ENCODE measurements at regions not wholly inside any gene's neighbourhood (a gene's known extent, or its start where the extent isn't known, plus 50 kb on each side); places are given as distances from the start of the nearest gene placed in this dataset.

GRCh38 chrX:128664211-128664610, 612.0 kb upstream of the ACTRT1 start:
- no peak for TF ChIP-seq EZH2phosphoT487 (IDR thresholded peaks at IDR 0.05; ENCODE audit: borderline replicate concordance, low read length)
- no peak for TF ChIP-seq EZH2 (IDR thresholded peaks at IDR 0.05; ENCODE audit: low read length, unreplicated experiment)
- TF ChIP-seq, protein P1, sequence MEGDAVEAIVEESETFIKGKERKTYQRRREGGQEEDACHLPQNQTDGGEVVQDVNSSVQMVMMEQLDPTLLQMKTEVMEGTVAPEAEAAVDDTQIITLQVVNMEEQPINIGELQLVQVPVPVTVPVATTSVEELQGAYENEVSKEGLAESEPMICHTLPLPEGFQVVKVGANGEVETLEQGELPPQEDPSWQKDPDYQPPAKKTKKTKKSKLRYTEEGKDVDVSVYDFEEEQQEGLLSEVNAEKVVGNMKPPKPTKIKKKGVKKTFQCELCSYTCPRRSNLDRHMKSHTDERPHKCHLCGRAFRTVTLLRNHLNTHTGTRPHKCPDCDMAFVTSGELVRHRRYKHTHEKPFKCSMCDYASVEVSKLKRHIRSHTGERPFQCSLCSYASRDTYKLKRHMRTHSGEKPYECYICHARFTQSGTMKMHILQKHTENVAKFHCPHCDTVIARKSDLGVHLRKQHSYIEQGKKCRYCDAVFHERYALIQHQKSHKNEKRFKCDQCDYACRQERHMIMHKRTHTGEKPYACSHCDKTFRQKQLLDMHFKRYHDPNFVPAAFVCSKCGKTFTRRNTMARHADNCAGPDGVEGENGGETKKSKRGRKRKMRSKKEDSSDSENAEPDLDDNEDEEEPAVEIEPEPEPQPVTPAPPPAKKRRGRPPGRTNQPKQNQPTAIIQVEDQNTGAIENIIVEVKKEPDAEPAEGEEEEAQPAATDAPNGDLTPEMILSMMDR (conservative IDR thresholded peaks at IDR 0.05; ENCODE audit: low read depth, low read length) = no peak
- no peak overlapping the region for H3K4me3 ChIP-seq (ENCODE audit: low read length)
- ATAC-seq (no peak), DNase-seq (no peak)
- ChIA-PET CTCF (no interaction called here), POLR2A (ENCODE audit: unreplicated experiment) (no interaction called here)
- H3K79me2 ChIP-seq (ENCODE audit: low read length) = no peaks in the 10 kb centered on the region
- no peaks in the 10 kb centered on the region for H3K9me3 ChIP-seq (ENCODE audit: low read length)
- H3K27me3 ChIP-seq (ENCODE audit: low read length) = no peaks in the 10 kb centered on the region
- H3K4me1 ChIP-seq (ENCODE audit: insufficient read depth, low read length) = no peaks in the 10 kb centered on the region
- intact Hi-C loops (cut with micrococcal nuclease) = no loop called here
- H2AFZ ChIP-seq (ENCODE audit: low read length) = no peak overlapping the region
- H4K20me1 ChIP-seq (ENCODE audit: low read length) = no peaks in the 10 kb centered on the region
- no peak overlapping the region for H3K4me2 ChIP-seq (ENCODE audit: low read length)
- H3K36me3 ChIP-seq (ENCODE audit: low read depth, low read length) = no peaks in the 10 kb centered on the region
- no peaks in the 10 kb centered on the region for H3K9me2 ChIP-seq (replicated peaks; ENCODE audit: low read length)
- H3K27ac ChIP-seq (ENCODE audit: low read length) = no peak overlapping the region
- no TSS peak for BruUV-seq (replicated peaks)
- H3F3A ChIP-seq (ENCODE audit: low read length, unreplicated experiment) = no peaks in the 10 kb centered on the region
- H3K9ac ChIP-seq (ENCODE audit: low read length) = no peak overlapping the region

DNA sequence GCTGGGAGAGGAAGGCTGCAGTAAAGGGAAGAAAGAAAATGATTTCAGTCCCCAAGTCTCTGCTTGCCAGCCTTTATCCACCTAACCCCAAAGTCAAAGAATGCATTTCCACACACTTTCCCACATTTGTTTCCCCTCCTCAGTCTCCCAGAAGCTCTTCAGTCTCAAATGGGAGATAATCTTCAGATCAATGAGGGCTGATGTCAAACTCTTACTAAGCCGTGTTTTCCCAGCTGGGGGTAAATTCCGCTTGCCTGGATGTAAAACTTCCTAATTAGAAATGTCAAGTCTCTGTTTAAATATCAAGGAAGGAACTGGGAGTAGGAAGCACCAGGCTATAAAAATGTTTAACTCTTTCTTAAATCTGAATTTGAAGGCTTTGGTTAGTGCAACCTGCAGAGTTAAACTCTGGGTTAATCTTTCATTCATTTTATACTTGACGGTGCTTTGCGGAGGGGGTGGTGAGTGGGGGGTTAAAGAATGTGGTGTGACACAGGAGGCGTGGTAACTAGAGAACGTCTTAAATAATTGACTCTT, 601.4 kb upstream of the ACTRT1 start:
- ATAC-seq (no peak), DNase-seq (no peak)
- no peak overlapping the region for H3K27ac ChIP-seq (ENCODE audit: low read length)
- intact Hi-C loops (cut with micrococcal nuclease) = no loop called here
- no peaks in the 10 kb centered on the region for H3K9me3 ChIP-seq (ENCODE audit: low read length)
- H3K79me2 ChIP-seq (ENCODE audit: low read length) = no peaks in the 10 kb centered on the region
- no peaks in the 10 kb centered on the region for H3K36me3 ChIP-seq (ENCODE audit: low read depth, low read length)
- no peak overlapping the region for H3K4me3 ChIP-seq (ENCODE audit: low read length)
- no TSS peak for BruUV-seq (replicated peaks)
- TF ChIP-seq, protein P1 (conservative IDR thresholded peaks at IDR 0.05; ENCODE audit: low read depth, low read length) = no peak
- TF ChIP-seq EZH2phosphoT487 (IDR thresholded peaks at IDR 0.05; ENCODE audit: borderline replicate concordance, low read length) (no peak), EZH2 (IDR thresholded peaks at IDR 0.05; ENCODE audit: low read length, unreplicated experiment) (no peak)
- H3K4me1 ChIP-seq (ENCODE audit: insufficient read depth, low read length) = no peaks in the 10 kb centered on the region
- H3F3A ChIP-seq (ENCODE audit: low read length, unreplicated experiment) = no peaks in the 10 kb centered on the region
- no peak overlapping the region for H3K4me2 ChIP-seq (ENCODE audit: low read length)
- H3K9me2 ChIP-seq (replicated peaks; ENCODE audit: low read length) = no peaks in the 10 kb centered on the region
- H3K9ac ChIP-seq (ENCODE audit: low read length) = no peak overlapping the region
- ChIA-PET POLR2A (ENCODE audit: unreplicated experiment) (no interaction called here), CTCF (no interaction called here)
- H4K20me1 ChIP-seq (ENCODE audit: low read length) = no peaks in the 10 kb centered on the region
- H2AFZ ChIP-seq (ENCODE audit: low read length) = no peak overlapping the region
- H3K27me3 ChIP-seq (ENCODE audit: low read length) = no peaks in the 10 kb centered on the region

- Histone ChIP-seq H3K36me3 (ENCODE audit: low read depth, low read length) (no peaks in the 10 kb centered on the region), H3K4me3 (ENCODE audit: low read length) (no peak overlapping the region)
- ATAC-seq = no peak
Measured at GRCh38 chrX:128650326-128650725, 598.1 kb upstream of the ACTRT1 start.

More at GRCh38 chrX:128650326-128650725, 598.1 kb upstream of the ACTRT1 start:
- Histone ChIP-seq H3K9me2 (replicated peaks; ENCODE audit: low read length) (no peaks in the 10 kb centered on the region), H3F3A (ENCODE audit: low read length, unreplicated experiment) (no peaks in the 10 kb centered on the region), H3K79me2 (ENCODE audit: low read length) (no peaks in the 10 kb centered on the region), H3K4me2 (ENCODE audit: low read length) (no peak overlapping the region), H4K20me1 (ENCODE audit: low read length) (no peaks in the 10 kb centered on the region), H3K27me3 (ENCODE audit: low read length) (no peaks in the 10 kb centered on the region), H3K9me3 (ENCODE audit: low read length) (no peaks in the 10 kb centered on the region), H2AFZ (ENCODE audit: low read length) (no peak overlapping the region), H3K27ac (ENCODE audit: low read length) (no peak overlapping the region), H3K9ac (ENCODE audit: low read length) (no peak overlapping the region), H3K4me1 (ENCODE audit: insufficient read depth, low read length) (no peaks in the 10 kb centered on the region)
- ChIA-PET CTCF (no interaction called here), POLR2A (ENCODE audit: unreplicated experiment) (no interaction called here)
- no TSS peak for BruUV-seq (replicated peaks)
- no peak for DNase-seq
- TF ChIP-seq EZH2 (IDR thresholded peaks at IDR 0.05; ENCODE audit: low read length, unreplicated experiment) (no peak), EZH2phosphoT487 (IDR thresholded peaks at IDR 0.05; ENCODE audit: borderline replicate concordance, low read length) (no peak)
- TF ChIP-seq, protein P1 (conservative IDR thresholded peaks at IDR 0.05; ENCODE audit: low read depth, low read length) = no peak
- intact Hi-C loops (cut with micrococcal nuclease) = no loop called here
